Tibial artery (tissue), 4 donors: ENCODE measurements at regions not wholly inside any gene's neighbourhood (a gene's known extent, or its start where the extent isn't known, plus 50 kb on each side); places are given as distances from the start of the nearest gene placed in this dataset.

Experiments
- DNase-seq, 2 donors: peaks; one replicate each; pipeline ENCODE4 v3.0.0-alpha.2; 2019
- H3K27ac ChIP-seq, 2 donors: fragments of 200-600 bp; sonication (generic) in 1 of 2; 1 replicate in 1 of 2; 2 replicates in 1 of 2; pipeline ENCODE4 v1.5.1; 2018 to 2019; ENCODE audit warnings: mild to moderate bottlenecking in 1 of 2
- H3K27me3 ChIP-seq, 2 donors: fragments of 200-600 bp; sonication (generic) in 1 of 2; one replicate each; pipeline versions ENCODE4 v1.5.1 to v1.6.0; 2016 to 2019
- H3K36me3 ChIP-seq, 3 donors: fragments of 200-600 bp; sonication (generic) in 2 of 3; one replicate each; pipeline ENCODE4 v1.5.1; 2016 to 2019; ENCODE audit warnings: mild to moderate bottlenecking in 2 of 3
- H3K4me1 ChIP-seq, 4 donors: fragments of 200-600 bp; sonication (generic) in 2 of 4; 1 replicate in 3 of 4; 2 replicates in 1 of 4; pipeline ENCODE4 v1.5.1; 2016 to 2019
- H3K4me3 ChIP-seq, 2 donors: fragments of 200-600 bp; sonication (generic) in 1 of 2; 1 replicate in 1 of 2; 2 replicates in 1 of 2; pipeline ENCODE4 v1.5.1; 2018 to 2019; ENCODE audit warnings: mild to moderate bottlenecking in 2 of 2
- H3K9me3 ChIP-seq, 3 donors: fragments of 200-600 bp; sonication (generic) in 1 of 3; one replicate each; pipeline ENCODE4 v1.5.1; 2016 to 2019
- intact Hi-C: fragments of 100-400 bp; cut with DNase I; formaldehyde crosslinking; loops from one replicate; pipeline ENCODE4 v1.15.0; 2023; ENCODE audit warnings: low total_unique reads
- TF ChIP-seq, protein P1 (sequence below), 2 experiments: fragments of 200-600 bp in 1 of 2; fragments of 450-650 bp in 1 of 2; IDR thresholded peaks; one replicate each; pipeline ENCODE4 v1.5.1; 2017 to 2019; ENCODE audit warnings: antibody characterized with exemption in 2 of 2, mild to moderate bottlenecking in 1 of 2, moderate library complexity in 1 of 2

- Histone ChIP-seq H3K27me3 (no peaks in the 10 kb centered on the region), H3K9me3 (no peaks in the 10 kb centered on the region), H3K36me3 (no peaks in the 10 kb centered on the region), H3K4me3 (no peak overlapping the region), H3K4me1 (peaks cover 0 to 24% (median 20%) of the 10 kb centered on the region in 4 donors), H3K27ac (no peak overlapping the region)
- intact Hi-C loops, result no loop called here
- TF ChIP-seq, protein P1, sequence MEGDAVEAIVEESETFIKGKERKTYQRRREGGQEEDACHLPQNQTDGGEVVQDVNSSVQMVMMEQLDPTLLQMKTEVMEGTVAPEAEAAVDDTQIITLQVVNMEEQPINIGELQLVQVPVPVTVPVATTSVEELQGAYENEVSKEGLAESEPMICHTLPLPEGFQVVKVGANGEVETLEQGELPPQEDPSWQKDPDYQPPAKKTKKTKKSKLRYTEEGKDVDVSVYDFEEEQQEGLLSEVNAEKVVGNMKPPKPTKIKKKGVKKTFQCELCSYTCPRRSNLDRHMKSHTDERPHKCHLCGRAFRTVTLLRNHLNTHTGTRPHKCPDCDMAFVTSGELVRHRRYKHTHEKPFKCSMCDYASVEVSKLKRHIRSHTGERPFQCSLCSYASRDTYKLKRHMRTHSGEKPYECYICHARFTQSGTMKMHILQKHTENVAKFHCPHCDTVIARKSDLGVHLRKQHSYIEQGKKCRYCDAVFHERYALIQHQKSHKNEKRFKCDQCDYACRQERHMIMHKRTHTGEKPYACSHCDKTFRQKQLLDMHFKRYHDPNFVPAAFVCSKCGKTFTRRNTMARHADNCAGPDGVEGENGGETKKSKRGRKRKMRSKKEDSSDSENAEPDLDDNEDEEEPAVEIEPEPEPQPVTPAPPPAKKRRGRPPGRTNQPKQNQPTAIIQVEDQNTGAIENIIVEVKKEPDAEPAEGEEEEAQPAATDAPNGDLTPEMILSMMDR (IDR thresholded peaks at IDR 0.05), result no peak
- DNase-seq, result no peak
Observed at GRCh38 chr5:143499480-143500114, 96.1 kb upstream of the NR3C1 start.

DNA sequence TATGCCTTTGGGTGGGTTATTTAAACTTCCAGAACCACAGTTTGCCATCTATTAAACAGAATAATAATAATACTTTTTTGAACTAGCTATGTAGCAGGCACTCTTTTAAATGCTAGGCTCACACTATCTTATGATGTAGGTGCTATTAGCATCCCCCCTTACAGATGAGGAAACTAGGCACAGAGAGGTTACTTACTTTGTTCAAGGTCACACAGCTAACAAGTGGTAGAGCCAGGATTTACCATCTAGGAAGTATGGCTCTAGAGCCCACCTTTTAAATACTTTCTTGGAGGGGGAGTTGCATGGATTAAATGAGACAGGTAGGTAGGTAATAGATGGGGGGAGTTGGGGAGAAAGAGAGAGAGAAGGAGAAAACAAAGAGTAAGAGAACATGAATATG, 95.3 kb upstream of the NR3C1 start:
- Histone ChIP-seq H3K27ac (no peak overlapping the region), H3K4me1 (peaks cover 0 to 24% (median 20%) of the 10 kb centered on the region in 4 donors), H3K27me3 (no peaks in the 10 kb centered on the region), H3K4me3 (no peak overlapping the region), H3K36me3 (no peaks in the 10 kb centered on the region), H3K9me3 (no peaks in the 10 kb centered on the region)
- no peak for DNase-seq
- TF ChIP-seq, protein P1 (IDR thresholded peaks at IDR 0.05), result no peak
- intact Hi-C loops, result no loop called here

GRCh38 chr5:143497749-143498148, 94.3 kb upstream of the NR3C1 start:
- intact Hi-C loops, result no loop called here

DNA sequence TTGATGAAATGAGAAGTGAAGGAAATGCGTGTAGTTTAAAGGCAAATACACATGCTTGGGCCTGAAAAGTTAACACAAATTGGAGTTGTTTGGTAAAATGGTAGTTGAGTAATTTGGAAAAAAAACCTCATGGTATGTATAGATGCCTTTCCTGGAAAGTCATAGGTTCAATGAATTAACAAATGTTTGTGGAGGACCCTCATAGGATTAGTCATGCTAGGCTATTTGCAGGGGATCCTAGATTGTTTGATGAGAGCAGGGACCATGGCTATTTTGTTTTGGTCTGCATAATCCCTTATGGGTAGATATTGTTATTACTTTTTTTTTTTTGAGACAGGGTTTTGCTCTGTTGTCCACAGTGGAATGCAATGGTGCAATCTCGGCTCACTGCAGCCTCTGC, 93.5 kb upstream of the NR3C1 start:
- Histone ChIP-seq H3K27ac (no peak overlapping the region), H3K4me3 (no peak overlapping the region), H3K36me3 (no peaks in the 10 kb centered on the region), H3K4me1 (peaks cover 0 to 24% (median 20%) of the 10 kb centered on the region in 4 donors), H3K27me3 (no peaks in the 10 kb centered on the region), H3K9me3 (no peaks in the 10 kb centered on the region)
- DNase-seq, result no peak
- intact Hi-C loops, result no loop called here
- TF ChIP-seq, protein P1 (IDR thresholded peaks at IDR 0.05), result no peak

More at GRCh38 chr5:143497749-143498148, 94.3 kb upstream of the NR3C1 start:
- TF ChIP-seq, protein P1 (IDR thresholded peaks at IDR 0.05), result no peak
- H3K9me3 ChIP-seq, result no peaks in the 10 kb centered on the region
- H3K4me1 ChIP-seq, result peaks cover 0 to 24% (median 20%) of the 10 kb centered on the region in 4 donors
- no peak for DNase-seq
- no peak overlapping the region for H3K4me3 ChIP-seq
- H3K27me3 ChIP-seq, result no peaks in the 10 kb centered on the region
- H3K36me3 ChIP-seq, result no peaks in the 10 kb centered on the region
- no peak overlapping the region for H3K27ac ChIP-seq

GRCh38 chr5:143495821-143496275, 92.4 kb upstream of the NR3C1 start:
- DNase-seq, result no peak

More at GRCh38 chr5:143495821-143496275, 92.4 kb upstream of the NR3C1 start:
- Histone ChIP-seq H3K27me3 (no peaks in the 10 kb centered on the region), H3K27ac (no peak overlapping the region), H3K4me3 (no peak overlapping the region), H3K36me3 (no peaks in the 10 kb centered on the region), H3K4me1 (peaks cover 0 to 24% (median 20%) of the 10 kb centered on the region in 4 donors), H3K9me3 (no peaks in the 10 kb centered on the region)
- TF ChIP-seq, protein P1 (IDR thresholded peaks at IDR 0.05), result no peak
- intact Hi-C loops, result no loop called here
